RWPE2 (cell line): ENCODE measurements at regions not wholly inside any gene's neighbourhood (a gene's known extent, or its start where the extent isn't known, plus 50 kb on each side); places are given as distances from the start of the nearest gene placed in this dataset.

Experiments
- ATAC-seq: fragments of 200-7000 bp; cut with Tn5 transposase; 3 replicates; pipeline ENCODE4 v1.9.1; 2021; ENCODE audit warnings: low read depth
- DNase-seq: peaks from one replicate; pipeline ENCODE4 v3.0.0-alpha.2; 2020; ENCODE audit warnings: low spot score
- H3K27ac ChIP-seq: fragments of 450-650 bp; 2 replicates; pipeline ENCODE4 v1.5.1; 2017; ENCODE audit warnings: mild to moderate bottlenecking; ENCODE audit not compliant: poor library complexity, severe bottlenecking
- H3K27me3 ChIP-seq: fragments of 250-450 bp; sonication (Bioruptor Pico); 2 replicates; pipeline ENCODE4 v1.5.1; 2021; ENCODE audit warnings: mild to moderate bottlenecking, moderate library complexity; ENCODE audit not compliant: insufficient read depth, poor library complexity, severe bottlenecking
- H3K36me3 ChIP-seq: fragments of 250-450 bp; sonication (Bioruptor Pico); 2 replicates; pipeline ENCODE4 v1.5.1; 2020; ENCODE audit warnings: low read depth, mild to moderate bottlenecking, moderate library complexity
- H3K4me1 ChIP-seq: fragments of 250-450 bp; sonication (Bioruptor Pico); 2 replicates; pipeline ENCODE4 v1.5.1; 2021; ENCODE audit warnings: mild to moderate bottlenecking, moderate library complexity; ENCODE audit not compliant: insufficient read depth, poor library complexity, severe bottlenecking
- H3K4me3 ChIP-seq: fragments of 250-450 bp; sonication (Bioruptor Pico); 2 replicates; pipeline ENCODE4 v1.5.1; 2021; ENCODE audit warnings: mild to moderate bottlenecking, moderate library complexity; ENCODE audit not compliant: severe bottlenecking
- H3K9me3 ChIP-seq: fragments of 250-450 bp; sonication (Bioruptor Pico); 2 replicates; pipeline ENCODE4 v1.5.1; 2021; ENCODE audit warnings: mild to moderate bottlenecking, moderate library complexity; ENCODE audit not compliant: severe bottlenecking
- CTCF ChIP-seq: fragments of 450-650 bp; IDR thresholded peaks from one replicate; pipeline ENCODE4 v1.5.1; 2017; ENCODE audit warnings: mild to moderate bottlenecking, moderate library complexity; ENCODE audit not compliant: poor library complexity, severe bottlenecking

GRCh38 chr15:62964251-62964650 lies 78.3 kb upstream of the TPM1 start:
- Histone ChIP-seq H3K27ac (no peak overlapping the region), H3K36me3 (no peaks in the 10 kb centered on the region), H3K9me3 (no peaks in the 10 kb centered on the region), H3K4me1 (no peaks in the 10 kb centered on the region), H3K27me3 (no peaks in the 10 kb centered on the region), H3K4me3 (no peak overlapping the region)
- ATAC-seq (no peak), DNase-seq (peak; percentile 9)
- TF ChIP-seq CTCF: no peak

- H3K4me3 ChIP-seq: no peak overlapping the region
- no peak overlapping the region for H3K27ac ChIP-seq
- H3K4me1 ChIP-seq: no peaks in the 10 kb centered on the region
- DNase-seq (no peak), ATAC-seq (no peak)
- H3K9me3 ChIP-seq: no peaks in the 10 kb centered on the region
- no peaks in the 10 kb centered on the region for H3K27me3 ChIP-seq
- H3K36me3 ChIP-seq: no peaks in the 10 kb centered on the region
- TF ChIP-seq CTCF: no peak
Observed at GRCh38 chr15:62966294-62967078, 76.1 kb upstream of the TPM1 start.

GRCh38 chr15:62968699-62969098 lies 73.8 kb upstream of the TPM1 start:
- Histone ChIP-seq H3K36me3 (no peaks in the 10 kb centered on the region), H3K27ac (no peak overlapping the region), H3K9me3 (no peaks in the 10 kb centered on the region), H3K27me3 (no peaks in the 10 kb centered on the region), H3K4me1 (peaks cover 6% of the 10 kb centered on the region), H3K4me3 (no peak overlapping the region)
- TF ChIP-seq CTCF: no peak
- no peak for ATAC-seq
- no peak for DNase-seq

- no peak for TF ChIP-seq CTCF
- Histone ChIP-seq H3K4me1 (peaks cover 6% of the 10 kb centered on the region), H3K36me3 (no peaks in the 10 kb centered on the region), H3K4me3 (no peak overlapping the region), H3K27me3 (no peaks in the 10 kb centered on the region), H3K9me3 (no peaks in the 10 kb centered on the region), H3K27ac (no peak overlapping the region)
- ATAC-seq: peak; percentile 32; the same call in 1 of the 3 replicates
- no peak for DNase-seq
Observed at GRCh38 chr15:62969442-62970089, 73.0 kb upstream of the TPM1 start.

GRCh38 chr15:62972814-62973213 lies 69.7 kb upstream of the TPM1 start:
- H3K36me3 ChIP-seq: no peaks in the 10 kb centered on the region
- no peak overlapping the region for H3K27ac ChIP-seq
- DNase-seq (no peak), ATAC-seq (peak; percentile 59; the same call in 2 of the 3 replicates)
- no peak for TF ChIP-seq CTCF
- peaks cover 23% of the 10 kb centered on the region for H3K4me1 ChIP-seq
- H3K9me3 ChIP-seq: no peaks in the 10 kb centered on the region
- no peak overlapping the region for H3K4me3 ChIP-seq
- no peaks in the 10 kb centered on the region for H3K27me3 ChIP-seq
